Esophagus muscularis mucosa (tissue), 4 donors: ENCODE measurements at regions not wholly inside any gene's neighbourhood (a gene's known extent, or its start where the extent isn't known, plus 50 kb on each side); places are given as distances from the start of the nearest gene placed in this dataset.
"Not testable (repeated sequence)": the region's sequence is repeated elsewhere in the genome, so short reads cannot be mapped to it uniquely, and the experiment has no call there.

ENCODE experiments used
- DNase-seq: peaks from one replicate; pipeline ENCODE4 v3.0.0-alpha.2; 2017; ENCODE audit errors: extremely low spot score
- H3K27ac ChIP-seq, 4 donors: fragments of 200-600 bp; sonication (generic); replicated peaks in 1 of 4; 1 replicate in 3 of 4; 2 replicates in 1 of 4; pipeline ENCODE4 v1.5.1; 2016 to 2019; ENCODE audit warnings: mild to moderate bottlenecking in 1 of 4
- H3K27me3 ChIP-seq, 4 donors: fragments of 200-600 bp; sonication (generic); one replicate each; pipeline versions ENCODE4 v1.5.1 to v1.6.0; 2016 to 2019
- H3K36me3 ChIP-seq, 4 donors: fragments of 200-600 bp; sonication (generic); one replicate each; pipeline ENCODE4 v1.5.1; 2016 to 2019
- H3K4me1 ChIP-seq, 4 donors: fragments of 200-600 bp; sonication (generic); one replicate each; pipeline ENCODE4 v1.5.1; 2016 to 2019
- H3K4me3 ChIP-seq, 4 donors: fragments of 200-600 bp; sonication (generic); 1 replicate in 2 of 4; 2 replicates in 2 of 4; pipeline ENCODE4 v1.5.1; 2016 to 2019; ENCODE audit warnings: mild to moderate bottlenecking in 4 of 4, moderate library complexity in 1 of 4
- H3K9me3 ChIP-seq, 4 donors: fragments of 200-600 bp; sonication (generic); 1 replicate in 3 of 4; 2 replicates in 1 of 4; pipeline ENCODE4 v1.5.1; 2016 to 2019
- CTCF ChIP-seq, 3 experiments: fragments of 200-600 bp in 2 of 3; fragments of 450-650 bp in 1 of 3; sonication (generic) in 2 of 3; IDR thresholded peaks; one replicate each; pipeline ENCODE4 v1.5.1; 2017 to 2019; ENCODE audit warnings: antibody characterized with exemption in 3 of 3, mild to moderate bottlenecking in 2 of 3, moderate library complexity in 1 of 3
- EP300 ChIP-seq: sonication (generic); formaldehyde crosslinking; IDR thresholded peaks from one replicate; pipeline ENCODE4 v1.6.1; 2017; ENCODE audit warnings: antibody characterized with exemption
- POLR2A ChIP-seq: fragments of 450-650 bp; IDR thresholded peaks from one replicate; pipeline ENCODE4 v1.6.1; 2017; ENCODE audit warnings: antibody characterized with exemption, moderate library complexity, mild to moderate bottlenecking, low read depth
- POLR2AphosphoS5 ChIP-seq, 2 donors: sonication (generic); formaldehyde crosslinking; IDR thresholded peaks; one replicate each; pipeline ENCODE4 v1.6.1; 2017; ENCODE audit warnings: antibody characterized with exemption in 2 of 2
- WGBS: methylation state at CpG from one replicate; pipeline ENCODE4 v1.1.5; 2018; 5-methylcytosine and 5-hydroxymethylcytosine counted together
- intact Hi-C: fragments of 100-400 bp; cut with DNase I; formaldehyde crosslinking; loops from one replicate; pipeline ENCODE4 v1.15.1; 2023

GRCh38 chr14:103190741-103191140 is 67.5 kb downstream of the TNFAIP2 start:
- Histone ChIP-seq H3K9me3 (no peaks in the 10 kb centered on the region), H3K4me1 (peaks cover 5 to 19% (median 14%) of the 10 kb centered on the region in 4 donors), H3K36me3 (no peaks in the 10 kb centered on the region), H3K27ac (no peak overlapping the region), H3K27me3 (peaks cover 0 to 41% (median 17%) of the 10 kb centered on the region in 4 donors), H3K4me3 (no peak overlapping the region)
- no peak for DNase-seq
- intact Hi-C loops = no loop called here
- WGBS = 94% methylated on average over 11 of the region's 11 CpGs
- TF ChIP-seq POLR2A (no peak), CTCF (IDR thresholded peaks at IDR 0.05) (no peak), EP300 (no peak), POLR2AphosphoS5 (IDR thresholded peaks at IDR 0.05) (no peak)

- H3K36me3 ChIP-seq = no peaks in the 10 kb centered on the region
- peaks cover 0 to 32% (median 17%) of the 10 kb centered on the region in 4 donors for H3K27me3 ChIP-seq
- no peak overlapping the region for H3K4me3 ChIP-seq
- no peak for DNase-seq
- no peaks in the 10 kb centered on the region for H3K9me3 ChIP-seq
- TF ChIP-seq POLR2AphosphoS5 (IDR thresholded peaks at IDR 0.05) = peak; percentile 3 to 19
- TF ChIP-seq EP300 = no peak
- 67% methylated on average over 3 of the region's 3 CpGs for WGBS
- intact Hi-C loops = no loop called here
- H3K27ac ChIP-seq = peak overlapping the region in 3 of 4 donors; percentile 54 to 62 (median 59)
- peaks cover 5 to 17% (median 12%) of the 10 kb centered on the region in 4 donors for H3K4me1 ChIP-seq
Measured at GRCh38 chr14:103191844-103192243, 68.6 kb downstream of the TNFAIP2 start.

- intact Hi-C loops = no loop called here
- Histone ChIP-seq H3K9me3 (no peaks in the 10 kb centered on the region), H3K4me1 (peaks cover 5 to 17% (median 12%) of the 10 kb centered on the region in 4 donors), H3K27ac (peak overlapping the region; percentile 54 to 62 (median 59)), H3K4me3 (no peak overlapping the region), H3K27me3 (peaks cover 0 to 27% (median 15%) of the 10 kb centered on the region in 4 donors), H3K36me3 (no peaks in the 10 kb centered on the region)
- DNase-seq = no peak
- WGBS = 76% methylated on average over 7 of the region's 7 CpGs
- TF ChIP-seq POLR2A (no peak), EP300 (no peak), POLR2AphosphoS5 (IDR thresholded peaks at IDR 0.05) (peak in 1 of 2 donors; percentile 3), CTCF (IDR thresholded peaks at IDR 0.05) (no peak)
Measured at GRCh38 chr14:103192246-103192840, 69.1 kb downstream of the TNFAIP2 start.

GRCh38 chr14:103192861-103193260 is 69.6 kb downstream of the TNFAIP2 start:
- 96% methylated on average over 4 of the region's 4 CpGs for WGBS
- Histone ChIP-seq H3K27me3 (peaks cover 0 to 22% (median 14%) of the 10 kb centered on the region in 4 donors), H3K27ac (peak overlapping the region in 1 of 4 donors; percentile 54), H3K4me1 (peaks cover 5 to 17% (median 12%) of the 10 kb centered on the region in 4 donors)
- H3K9me3 ChIP-seq, intact Hi-C loops, H3K4me3 ChIP-seq, DNase-seq, H3K36me3 ChIP-seq: not testable (repeated sequence)

- H3K9me3 ChIP-seq, intact Hi-C loops, H3K4me3 ChIP-seq, H3K27ac ChIP-seq, H3K36me3 ChIP-seq, DNase-seq: not testable (repeated sequence)
- peaks cover 5 to 21% (median 15%) of the 10 kb centered on the region in 4 donors for H3K4me1 ChIP-seq
- H3K27me3 ChIP-seq = peaks cover 0 to 15% (median 11%) of the 10 kb centered on the region in 4 donors
- 89% methylated on average over 10 of the region's 10 CpGs for WGBS
Measured at GRCh38 chr14:103193491-103193890, 70.2 kb downstream of the TNFAIP2 start.

- H3K36me3 ChIP-seq = no peaks in the 10 kb centered on the region
- no peaks in the 10 kb centered on the region for H3K9me3 ChIP-seq
- WGBS = 87% methylated on average over 16 of the region's 16 CpGs
- no peak for DNase-seq
- H3K27me3 ChIP-seq = peaks cover 0 to 6% (median 2%) of the 10 kb centered on the region in 4 donors
- peak overlapping the region in 1 of 4 donors; percentile 14 for H3K27ac ChIP-seq
- TF ChIP-seq POLR2AphosphoS5 (IDR thresholded peaks at IDR 0.05) = peak in 1 of 2 donors; percentile 56
- TF ChIP-seq EP300 = no peak
- H3K4me3 ChIP-seq = no peak overlapping the region
- peaks cover 0 to 21% (median 6%) of the 10 kb centered on the region in 4 donors for H3K4me1 ChIP-seq
- intact Hi-C loops = no loop called here
Measured at GRCh38 chr14:103194256-103195045, 71.2 kb downstream of the TNFAIP2 start.
